HG03432 (cell line): ENCODE measurements at regions not wholly inside any gene's neighbourhood (a gene's known extent, or its start where the extent isn't known, plus 50 kb on each side); places are given as distances from the start of the nearest gene placed in this dataset.

Experiments
- ATAC-seq: cut with Tn5 transposase; IDR thresholded peaks from one replicate; pipeline ENCODE4 v1.9.1; 2021; ENCODE audit warnings: mild to moderate bottlenecking, moderate library complexity; ENCODE audit not compliant: unreplicated experiment

GRCh38 chr7:67731704-67732103 lies 735.1 kb downstream of the TYW1 start:
- ATAC-seq, result no peak

GRCh38 chr7:67732898-67733297 lies 736.3 kb downstream of the TYW1 start:
- no peak for ATAC-seq

GRCh38 chr7:67738145-67738544 lies 741.5 kb downstream of the TYW1 start:
- no peak for ATAC-seq

GRCh38 chr7:67738958-67739357 lies 742.3 kb downstream of the TYW1 start:
- ATAC-seq, result no peak

- ATAC-seq, result no peak
Measured at GRCh38 chr7:67743501-67743900, 746.9 kb downstream of the TYW1 start.

GRCh38 chr7:67752227-67752626 lies 755.6 kb downstream of the TYW1 start:
- no peak for ATAC-seq

GRCh38 chr7:67753891-67754290 lies 757.3 kb downstream of the TYW1 start:
- no peak for ATAC-seq

GRCh38 chr7:67754651-67755050 lies 758.0 kb downstream of the TYW1 start:
- no peak for ATAC-seq

GRCh38 chr7:67758551-67758950 lies 761.9 kb downstream of the TYW1 start:
- ATAC-seq, result no peak

- no peak for ATAC-seq
Measured at GRCh38 chr7:67760971-67761370, 764.3 kb downstream of the TYW1 start.

- ATAC-seq, result no peak
Measured at GRCh38 chr7:67762516-67762915, 765.9 kb downstream of the TYW1 start.

GRCh38 chr7:67764289-67764688 lies 767.7 kb downstream of the TYW1 start:
- ATAC-seq, result no peak

- no peak for ATAC-seq
Measured at GRCh38 chr7:67765481-67766175, 769.0 kb downstream of the TYW1 start.

GRCh38 chr7:67766906-67767410 lies 770.3 kb downstream of the TYW1 start:
- no peak for ATAC-seq

GRCh38 chr7:67771846-67772605 lies 775.4 kb downstream of the TYW1 start:
- no peak for ATAC-seq

- ATAC-seq, result no peak
Measured at GRCh38 chr7:67773081-67773480, 776.4 kb downstream of the TYW1 start.

- no peak for ATAC-seq
Measured at GRCh38 chr7:67777119-67777518, 780.5 kb downstream of the TYW1 start.

GRCh38 chr7:67781841-67782240 lies 785.2 kb downstream of the TYW1 start:
- ATAC-seq, result no peak

GRCh38 chr7:67786021-67786420 lies 789.4 kb downstream of the TYW1 start:
- ATAC-seq, result no peak

GRCh38 chr7:67788669-67789068 lies 792.0 kb downstream of the TYW1 start:
- ATAC-seq, result no peak

GRCh38 chr7:67791918-67792317 lies 795.3 kb downstream of the TYW1 start:
- ATAC-seq, result no peak

- ATAC-seq, result no peak
Measured at GRCh38 chr7:67794544-67794943, 797.9 kb downstream of the TYW1 start.
